Colonic mucosa (tissue), 4 donors: ENCODE measurements at regions not wholly inside any gene's neighbourhood (a gene's known extent, or its start where the extent isn't known, plus 50 kb on each side); places are given as distances from the start of the nearest gene placed in this dataset.

Experiments used
- DNase-seq: peaks from one replicate; pipeline ENCODE4 v3.0.0-alpha.2; 2020
- H3K27ac ChIP-seq: fragments of 200-600 bp; one replicate; pipeline ENCODE4 v1.8.0; 2021
- H3K27me3 ChIP-seq: fragments of 200-600 bp; one replicate; pipeline ENCODE4 v1.8.0; 2021
- H3K36me3 ChIP-seq: fragments of 200-600 bp; one replicate; pipeline ENCODE4 v1.8.0; 2021
- H3K4me1 ChIP-seq: fragments of 200-600 bp; one replicate; pipeline ENCODE4 v1.8.0; 2021; ENCODE audit warnings: mild to moderate bottlenecking
- H3K4me3 ChIP-seq: fragments of 200-600 bp; one replicate; pipeline ENCODE4 v1.8.0; 2021
- H3K9ac ChIP-seq, 2 donors: one replicate each; pipeline ENCODE4 v1.7.0; 2013; ENCODE audit warnings: control low read depth in 2 of 2, low read depth in 2 of 2, low read length in 2 of 2
- H3K9me3 ChIP-seq: fragments of 200-600 bp; one replicate; pipeline ENCODE4 v1.8.0; 2021
- intact Hi-C: fragments of 100-400 bp; cut with DNase I; formaldehyde crosslinking; loops from one replicate; pipeline ENCODE4 v1.14.1; 2022
- TF ChIP-seq, protein P1 (sequence below): fragments of 200-600 bp; IDR thresholded peaks from one replicate; pipeline ENCODE4 v1.8.0; 2022; ENCODE audit warnings: antibody characterized with exemption, mild to moderate bottlenecking
- donor health status: healthy.
- donor health status: DM: no; HTN: no; CAD: no.
- donor health status: DM: no; HTN: no; CAD: no.

DNA sequence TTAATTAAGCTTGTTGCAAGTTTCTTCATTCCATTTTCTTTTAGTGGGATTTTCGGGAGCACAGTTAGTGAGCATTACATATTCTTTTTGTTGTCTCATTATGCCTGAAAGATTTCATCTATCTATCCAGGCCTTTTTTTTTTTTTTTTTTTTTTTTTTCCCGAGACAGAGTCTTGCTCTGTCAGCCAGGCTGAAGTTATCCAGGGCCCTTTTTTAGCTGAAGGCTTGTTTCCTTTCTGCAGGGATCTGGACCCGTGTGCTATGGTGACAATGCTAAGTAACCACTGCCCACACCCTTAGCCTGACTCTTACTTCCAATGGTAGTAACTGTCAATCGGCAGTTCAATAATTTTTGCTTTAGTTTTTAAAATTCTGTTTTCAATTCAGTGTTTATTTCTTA, 190.8 kb upstream of the MTPN start:
- DNase-seq = no peak
- TF ChIP-seq, protein P1, sequence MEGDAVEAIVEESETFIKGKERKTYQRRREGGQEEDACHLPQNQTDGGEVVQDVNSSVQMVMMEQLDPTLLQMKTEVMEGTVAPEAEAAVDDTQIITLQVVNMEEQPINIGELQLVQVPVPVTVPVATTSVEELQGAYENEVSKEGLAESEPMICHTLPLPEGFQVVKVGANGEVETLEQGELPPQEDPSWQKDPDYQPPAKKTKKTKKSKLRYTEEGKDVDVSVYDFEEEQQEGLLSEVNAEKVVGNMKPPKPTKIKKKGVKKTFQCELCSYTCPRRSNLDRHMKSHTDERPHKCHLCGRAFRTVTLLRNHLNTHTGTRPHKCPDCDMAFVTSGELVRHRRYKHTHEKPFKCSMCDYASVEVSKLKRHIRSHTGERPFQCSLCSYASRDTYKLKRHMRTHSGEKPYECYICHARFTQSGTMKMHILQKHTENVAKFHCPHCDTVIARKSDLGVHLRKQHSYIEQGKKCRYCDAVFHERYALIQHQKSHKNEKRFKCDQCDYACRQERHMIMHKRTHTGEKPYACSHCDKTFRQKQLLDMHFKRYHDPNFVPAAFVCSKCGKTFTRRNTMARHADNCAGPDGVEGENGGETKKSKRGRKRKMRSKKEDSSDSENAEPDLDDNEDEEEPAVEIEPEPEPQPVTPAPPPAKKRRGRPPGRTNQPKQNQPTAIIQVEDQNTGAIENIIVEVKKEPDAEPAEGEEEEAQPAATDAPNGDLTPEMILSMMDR = no peak
- H3K27ac ChIP-seq = no peak overlapping the region
- intact Hi-C loops = no loop called here
- no peaks in the 10 kb centered on the region for H3K9me3 ChIP-seq
- no peaks in the 10 kb centered on the region for H3K27me3 ChIP-seq
- no peaks in the 10 kb centered on the region for H3K4me1 ChIP-seq
- no peak overlapping the region for H3K9ac ChIP-seq
- no peaks in the 10 kb centered on the region for H3K36me3 ChIP-seq
- no peak overlapping the region for H3K4me3 ChIP-seq

DNA sequence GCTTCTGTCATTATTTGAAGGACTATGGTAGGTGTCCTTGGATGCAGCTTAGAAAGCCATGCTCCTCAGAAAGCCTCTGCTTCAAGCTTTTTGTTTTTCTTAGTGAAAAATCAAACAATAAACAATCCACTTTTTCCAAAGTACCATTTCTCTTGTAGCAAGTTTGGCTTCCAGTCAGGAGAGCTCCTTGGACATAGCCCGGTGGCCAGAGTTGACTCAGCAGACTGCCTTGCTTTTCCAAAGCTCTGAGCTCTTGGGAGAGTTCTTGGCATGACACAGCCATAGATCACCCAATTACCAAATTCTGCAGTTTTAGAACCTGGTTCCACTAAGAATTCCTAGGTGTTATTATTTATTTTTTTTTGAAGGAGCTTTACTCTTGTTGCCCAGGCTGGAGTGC, 189.4 kb upstream of the MTPN start:
- Histone ChIP-seq H3K36me3 (no peaks in the 10 kb centered on the region), H3K27ac (no peak overlapping the region), H3K4me3 (no peak overlapping the region), H3K9ac (no peak overlapping the region), H3K27me3 (no peaks in the 10 kb centered on the region), H3K4me1 (no peaks in the 10 kb centered on the region), H3K9me3 (no peaks in the 10 kb centered on the region)
- DNase-seq = no peak
- TF ChIP-seq, protein P1 = no peak
- intact Hi-C loops = no loop called here

DNA sequence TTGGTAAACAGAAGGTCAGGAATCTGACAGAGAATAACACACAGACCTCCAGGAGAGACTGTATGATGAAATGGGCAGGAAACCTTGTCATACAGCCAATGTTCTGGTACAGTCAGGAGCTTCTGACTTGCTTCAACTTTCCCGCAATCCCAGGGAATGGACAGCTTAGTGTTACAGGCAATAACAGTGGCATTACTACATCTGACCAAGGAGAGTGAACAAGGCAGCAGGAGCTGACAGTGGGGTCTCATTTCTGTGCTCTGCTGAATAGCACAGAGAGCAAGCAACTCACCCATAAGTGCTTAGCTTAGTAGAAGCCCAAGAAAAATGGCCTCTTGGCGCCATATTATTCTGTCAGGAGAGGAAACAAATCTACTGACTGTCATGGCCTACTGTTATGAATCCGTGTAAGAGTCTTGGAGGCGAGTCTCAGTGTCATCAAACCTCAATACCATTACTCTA, 186.2 kb upstream of the MTPN start:
- intact Hi-C loops = no loop called here
- DNase-seq = no peak
- TF ChIP-seq, protein P1 = no peak
- no peak overlapping the region for H3K27ac ChIP-seq
- no peaks in the 10 kb centered on the region for H3K4me1 ChIP-seq
- no peak overlapping the region for H3K4me3 ChIP-seq
- no peak overlapping the region for H3K9ac ChIP-seq
- no peaks in the 10 kb centered on the region for H3K36me3 ChIP-seq
- H3K27me3 ChIP-seq = no peaks in the 10 kb centered on the region
- H3K9me3 ChIP-seq = no peaks in the 10 kb centered on the region

DNA sequence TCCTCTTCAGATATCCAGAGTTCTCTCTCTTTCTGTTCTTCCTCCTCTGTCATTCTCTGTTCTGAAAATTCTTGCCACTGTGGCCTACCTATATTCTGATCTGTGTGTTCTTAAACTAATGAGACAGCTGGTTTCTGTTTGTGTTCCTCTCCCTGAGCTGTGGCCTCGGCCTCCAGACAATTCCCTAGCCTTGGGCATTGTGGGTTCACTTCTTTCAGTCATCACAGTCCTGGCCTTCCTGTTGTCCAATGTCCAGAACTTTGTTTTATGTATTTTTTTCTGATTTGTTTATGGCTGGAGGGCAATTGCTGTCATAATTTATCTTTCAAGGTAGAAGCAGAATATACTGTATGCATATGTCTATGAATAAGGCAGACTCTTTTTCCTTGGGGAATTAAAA, 173.2 kb upstream of the MTPN start:
- Histone ChIP-seq H3K9me3 (no peaks in the 10 kb centered on the region), H3K4me3 (no peak overlapping the region), H3K36me3 (no peaks in the 10 kb centered on the region), H3K4me1 (no peaks in the 10 kb centered on the region), H3K27ac (no peak overlapping the region), H3K9ac (no peak overlapping the region), H3K27me3 (no peaks in the 10 kb centered on the region)
- TF ChIP-seq, protein P1 = no peak
- intact Hi-C loops = no loop called here
- DNase-seq = no peak

DNA sequence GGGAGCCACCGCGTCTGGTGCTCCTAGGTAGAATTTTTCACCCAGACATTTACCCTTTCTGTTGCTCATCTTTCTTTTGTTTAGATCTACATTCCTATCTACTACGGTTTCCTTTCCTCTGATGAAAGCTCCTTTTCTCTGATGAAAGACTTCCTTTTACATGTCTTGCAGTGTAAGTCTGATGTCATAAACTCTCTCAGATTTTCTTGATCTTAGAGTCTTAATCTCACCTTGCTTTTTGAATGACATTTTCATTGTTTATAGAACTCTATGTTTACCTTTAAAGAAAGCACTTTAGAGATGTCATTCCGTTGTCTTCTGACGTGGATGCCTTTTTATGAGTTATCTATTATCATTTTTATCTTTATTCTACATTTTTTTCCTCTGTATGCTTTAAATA, 171.8 kb upstream of the MTPN start:
- H3K4me3 ChIP-seq = no peak overlapping the region
- H3K4me1 ChIP-seq = no peaks in the 10 kb centered on the region
- H3K9ac ChIP-seq = no peak overlapping the region
- intact Hi-C loops = no loop called here
- TF ChIP-seq, protein P1 = no peak
- H3K9me3 ChIP-seq = no peaks in the 10 kb centered on the region
- no peak overlapping the region for H3K27ac ChIP-seq
- DNase-seq = no peak
- H3K36me3 ChIP-seq = no peaks in the 10 kb centered on the region
- no peaks in the 10 kb centered on the region for H3K27me3 ChIP-seq

DNA sequence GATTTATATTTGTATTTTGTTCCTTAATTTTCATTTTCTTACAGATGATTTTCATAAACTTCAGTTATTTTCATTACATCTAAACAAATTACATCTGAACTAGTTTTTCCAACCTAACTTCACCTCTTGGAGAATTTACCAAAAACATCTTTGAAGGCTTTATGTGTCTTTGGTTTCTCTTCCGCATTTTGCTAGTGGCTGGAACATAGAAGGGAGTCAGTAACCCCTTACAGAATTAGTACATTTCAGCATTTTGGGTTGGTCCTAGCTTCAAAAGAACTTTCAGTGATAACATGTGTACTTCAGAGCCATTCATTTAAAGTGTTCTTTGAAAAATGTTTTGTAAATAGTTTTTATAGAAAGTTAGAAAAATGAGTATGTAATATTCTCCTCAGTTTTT, 169.8 kb upstream of the MTPN start:
- TF ChIP-seq, protein P1 = no peak
- Histone ChIP-seq H3K4me3 (no peak overlapping the region), H3K27me3 (no peaks in the 10 kb centered on the region), H3K27ac (no peak overlapping the region), H3K9me3 (no peaks in the 10 kb centered on the region), H3K36me3 (no peaks in the 10 kb centered on the region), H3K9ac (no peak overlapping the region), H3K4me1 (no peaks in the 10 kb centered on the region)
- no peak for DNase-seq
- intact Hi-C loops = no loop called here
